B cell (primary cell): ENCODE measurements at regions not wholly inside any gene's neighbourhood (a gene's known extent, or its start where the extent isn't known, plus 50 kb on each side); places are given as distances from the start of the nearest gene placed in this dataset.

Experiments
- EZH2 ChIP-seq: IDR thresholded peaks from 2 replicates; pipeline ENCODE4 v1.6.1; 2012; ENCODE audit warnings: borderline replicate concordance, low read depth, mild to moderate bottlenecking, moderate library complexity, low read length; ENCODE audit not compliant: insufficient read depth, poor library complexity, severe bottlenecking
- TF ChIP-seq, protein P1 (sequence below): fragments of 200-600 bp; IDR thresholded peaks from one replicate; pipeline ENCODE4 v1.8.0; 2022; ENCODE audit warnings: antibody characterized with exemption, mild to moderate bottlenecking

DNA sequence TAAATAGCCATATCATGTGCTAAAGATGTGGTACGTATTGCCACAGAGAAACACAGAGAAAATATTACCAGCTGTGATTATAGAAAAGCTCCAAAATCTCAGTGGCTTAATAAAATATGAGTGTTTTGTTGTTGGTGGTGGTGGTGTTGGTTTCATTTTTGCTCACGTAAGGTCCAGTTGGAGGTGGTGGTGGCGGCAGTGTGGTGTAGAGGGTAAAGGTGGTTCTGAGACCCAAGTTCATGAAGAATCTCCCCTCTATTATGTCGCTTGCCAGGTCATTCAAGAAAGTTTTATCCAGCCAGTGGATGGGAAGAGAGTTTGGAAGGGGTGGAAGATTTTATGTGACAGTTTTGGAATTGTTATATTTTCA is 217.6 kb upstream of the SAMSN1 start:
- no peak for TF ChIP-seq EZH2
- TF ChIP-seq, protein P1, sequence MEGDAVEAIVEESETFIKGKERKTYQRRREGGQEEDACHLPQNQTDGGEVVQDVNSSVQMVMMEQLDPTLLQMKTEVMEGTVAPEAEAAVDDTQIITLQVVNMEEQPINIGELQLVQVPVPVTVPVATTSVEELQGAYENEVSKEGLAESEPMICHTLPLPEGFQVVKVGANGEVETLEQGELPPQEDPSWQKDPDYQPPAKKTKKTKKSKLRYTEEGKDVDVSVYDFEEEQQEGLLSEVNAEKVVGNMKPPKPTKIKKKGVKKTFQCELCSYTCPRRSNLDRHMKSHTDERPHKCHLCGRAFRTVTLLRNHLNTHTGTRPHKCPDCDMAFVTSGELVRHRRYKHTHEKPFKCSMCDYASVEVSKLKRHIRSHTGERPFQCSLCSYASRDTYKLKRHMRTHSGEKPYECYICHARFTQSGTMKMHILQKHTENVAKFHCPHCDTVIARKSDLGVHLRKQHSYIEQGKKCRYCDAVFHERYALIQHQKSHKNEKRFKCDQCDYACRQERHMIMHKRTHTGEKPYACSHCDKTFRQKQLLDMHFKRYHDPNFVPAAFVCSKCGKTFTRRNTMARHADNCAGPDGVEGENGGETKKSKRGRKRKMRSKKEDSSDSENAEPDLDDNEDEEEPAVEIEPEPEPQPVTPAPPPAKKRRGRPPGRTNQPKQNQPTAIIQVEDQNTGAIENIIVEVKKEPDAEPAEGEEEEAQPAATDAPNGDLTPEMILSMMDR, result no peak
